Activated CD4-positive, alpha-beta T cell treated with anti-CD3 and anti-CD28 coated beads, Interleukin-2, Interleukin-6, amounts not matched to agents 100 ng/mL and 50 ng/mL, durations not matched to agents 16 hours and 8 hours (primary cell): ENCODE measurements at regions not wholly inside any gene's neighbourhood (a gene's known extent, or its start where the extent isn't known, plus 50 kb on each side); places are given as distances from the start of the nearest gene placed in this dataset.
"Not testable (repeated sequence)": the region's sequence is repeated elsewhere in the genome, so short reads cannot be mapped to it uniquely, and the experiment has no call there.

Source experiments
- DNase-seq: peaks from one replicate; pipeline ENCODE4 v3.0.0-alpha.2; 2020

DNA sequence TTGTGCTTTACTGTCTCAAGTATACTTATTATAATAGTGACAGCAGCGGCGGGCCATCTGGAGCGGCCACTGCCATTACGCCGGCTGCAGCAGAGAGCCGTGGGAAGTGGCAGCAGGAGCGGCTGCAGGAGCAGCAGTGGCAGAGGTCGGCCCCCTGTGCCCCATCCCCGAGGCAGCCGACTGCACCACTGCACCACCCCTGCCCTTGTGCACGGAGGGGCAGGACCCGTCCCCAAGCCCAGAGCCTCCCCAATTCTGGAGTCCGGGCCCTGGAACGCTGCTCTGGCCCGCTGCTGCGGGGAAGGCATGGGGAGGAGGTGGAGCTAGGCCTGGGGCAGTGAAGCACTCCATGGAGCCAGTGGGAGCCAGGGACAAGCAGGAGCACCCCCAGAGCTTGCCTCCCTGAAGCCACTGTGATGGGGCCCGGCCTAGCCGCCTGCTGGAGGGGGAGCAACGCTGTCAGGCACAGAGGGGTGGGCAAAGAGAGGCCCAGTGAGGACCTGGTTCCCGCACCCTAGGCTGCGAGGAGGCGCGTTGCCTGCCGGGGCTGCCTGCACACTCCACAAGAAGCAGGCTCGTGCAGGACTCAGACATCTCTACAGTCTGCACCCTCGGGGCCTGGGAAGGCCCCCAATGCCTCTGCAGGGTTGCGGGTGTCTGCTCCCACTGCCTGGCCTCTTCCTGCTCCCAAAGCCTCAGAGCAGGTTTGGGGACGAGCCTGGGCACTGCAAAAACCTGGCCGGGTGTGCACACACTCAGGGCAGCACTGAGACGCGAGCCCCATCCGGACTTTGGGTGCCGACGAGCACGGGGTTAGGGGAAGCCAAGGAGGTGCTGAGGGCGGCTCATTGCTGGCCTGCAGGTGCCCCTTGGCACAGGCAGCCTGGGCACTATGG, 74.2 kb upstream of the RASSF8 start:
- no peak for DNase-seq

DNA sequence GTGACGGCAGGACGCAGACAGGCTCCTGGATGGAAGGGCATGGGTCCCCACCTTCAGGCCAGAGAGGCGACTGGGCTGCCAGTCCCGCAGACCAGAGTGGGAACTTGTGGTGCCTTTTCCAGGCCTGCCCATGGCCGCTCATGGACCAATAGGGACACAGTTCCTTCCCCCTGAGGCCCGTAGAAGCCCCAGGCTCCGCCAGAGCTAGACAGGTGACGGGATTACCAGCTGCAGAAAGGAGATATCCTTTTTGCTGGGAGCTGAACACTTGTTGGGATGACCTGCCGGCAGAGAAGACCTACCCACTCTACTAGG, 73.6 kb upstream of the RASSF8 start:
- DNase-seq = no peak

DNA sequence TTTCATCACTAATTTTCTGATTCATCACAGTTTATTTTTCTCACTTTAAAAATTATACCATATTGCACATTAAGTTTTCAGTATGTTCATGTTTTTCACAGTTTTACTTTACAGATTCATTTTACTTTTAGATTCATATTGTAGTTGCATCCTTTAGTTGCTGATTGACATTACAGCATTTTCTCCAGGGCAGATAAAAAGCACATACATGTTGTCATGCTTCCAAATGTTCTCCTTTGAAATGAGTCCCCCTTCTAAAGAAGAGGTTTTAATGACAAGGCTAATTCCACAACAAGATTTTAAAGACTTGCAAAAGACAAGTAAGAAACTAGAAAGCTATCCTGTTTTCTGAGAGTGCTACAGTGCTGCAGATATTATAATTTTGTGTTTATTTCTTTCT, 72.1 kb upstream of the RASSF8 start:
- no peak for DNase-seq

DNA sequence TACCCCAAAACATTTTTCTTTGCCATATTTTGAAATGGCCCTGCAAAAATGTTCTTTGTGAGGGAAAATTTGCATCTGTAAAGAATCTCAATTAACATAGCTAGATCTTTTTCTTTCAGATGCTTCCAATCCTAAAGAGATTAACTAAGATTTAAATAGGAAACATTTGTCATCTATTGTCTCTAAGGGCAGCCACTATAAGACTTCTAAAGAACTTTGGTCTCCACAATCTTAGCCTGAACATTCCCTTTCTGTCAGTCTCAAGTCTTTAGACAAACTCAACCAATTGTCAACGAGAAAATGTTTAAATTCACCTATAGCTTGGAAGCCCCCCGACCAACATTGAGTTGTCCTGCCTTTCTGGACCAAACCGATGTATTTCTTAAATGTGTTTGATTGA, 71.1 kb upstream of the RASSF8 start:
- no peak for DNase-seq

DNA sequence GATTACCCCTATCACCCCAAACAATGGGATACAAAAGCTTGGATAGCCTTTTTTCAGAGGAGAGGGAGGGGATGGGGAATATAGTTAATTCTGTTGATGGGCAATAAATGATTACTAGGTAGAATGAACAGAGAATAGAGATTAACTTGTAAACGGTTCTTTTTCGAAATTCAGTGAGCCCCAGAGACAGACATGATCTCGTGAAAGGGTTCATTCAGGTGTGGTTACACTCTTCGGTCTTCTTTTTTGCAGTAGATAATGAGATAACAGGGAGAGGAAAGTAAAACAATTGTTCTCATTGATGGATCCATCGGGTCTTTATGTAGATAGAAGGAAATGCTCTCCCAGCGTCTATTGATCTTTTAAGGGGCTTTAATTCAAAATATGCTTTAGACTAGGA, 69.3 kb upstream of the RASSF8 start:
- DNase-seq = no peak

DNA sequence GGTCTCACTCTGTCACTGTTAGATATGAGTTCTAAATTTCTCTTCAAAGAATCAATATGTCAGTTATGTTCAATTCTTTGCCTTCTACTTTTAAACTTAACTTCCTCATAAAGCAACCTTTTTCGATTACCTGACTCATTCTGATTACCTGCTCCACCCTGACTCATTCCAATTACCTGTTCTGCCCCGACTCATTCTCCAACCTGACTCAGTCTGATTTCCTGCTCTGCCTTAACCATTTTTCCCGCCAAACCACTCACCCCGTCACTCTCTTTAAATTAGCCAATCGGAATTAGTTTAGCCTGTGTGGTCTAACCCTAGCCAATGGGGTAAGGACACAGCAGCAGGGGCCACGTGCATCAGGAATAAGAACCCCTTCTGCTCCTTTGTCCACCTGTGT, 67.4 kb upstream of the RASSF8 start:
- not testable (repeated sequence) for DNase-seq

DNA sequence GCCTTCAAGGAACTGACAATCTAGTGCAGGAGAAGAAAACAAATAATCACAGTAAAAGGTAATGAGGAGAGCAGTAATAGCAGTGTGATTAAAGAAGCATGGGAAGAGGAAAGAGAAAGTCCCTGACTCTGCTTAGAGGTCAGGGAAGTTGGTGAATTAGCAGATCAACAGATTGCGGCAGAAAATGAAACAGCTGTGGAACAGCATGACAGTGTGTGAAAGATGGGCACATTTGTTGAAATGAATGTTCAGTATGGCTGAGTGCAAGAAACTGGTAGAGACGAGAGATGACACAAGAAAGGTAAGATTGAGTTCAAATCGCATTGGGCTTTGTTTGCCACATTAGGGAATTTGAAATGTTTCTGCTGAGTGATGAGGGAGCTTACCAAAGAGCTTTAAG, 63.7 kb upstream of the RASSF8 start:
- DNase-seq = no peak

DNA sequence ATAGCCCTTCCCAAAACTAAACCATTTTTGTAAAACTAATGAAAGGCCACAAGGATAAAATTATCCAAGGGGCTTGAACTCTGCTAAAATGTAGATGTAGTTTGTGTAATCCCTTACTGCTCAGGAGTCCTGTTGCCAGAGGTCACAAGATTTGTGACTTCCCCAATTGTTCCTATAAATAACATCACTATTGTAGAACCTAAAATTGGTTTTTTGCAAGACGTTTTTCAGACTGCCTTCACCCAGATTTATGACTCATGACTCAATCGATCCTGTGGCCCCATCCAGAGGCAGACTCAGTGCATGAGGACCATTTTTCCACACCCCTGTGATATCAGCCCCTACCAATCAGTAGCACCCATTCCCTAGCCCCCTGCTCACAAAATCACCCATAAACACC, 61.5 kb upstream of the RASSF8 start:
- no peak for DNase-seq

DNA sequence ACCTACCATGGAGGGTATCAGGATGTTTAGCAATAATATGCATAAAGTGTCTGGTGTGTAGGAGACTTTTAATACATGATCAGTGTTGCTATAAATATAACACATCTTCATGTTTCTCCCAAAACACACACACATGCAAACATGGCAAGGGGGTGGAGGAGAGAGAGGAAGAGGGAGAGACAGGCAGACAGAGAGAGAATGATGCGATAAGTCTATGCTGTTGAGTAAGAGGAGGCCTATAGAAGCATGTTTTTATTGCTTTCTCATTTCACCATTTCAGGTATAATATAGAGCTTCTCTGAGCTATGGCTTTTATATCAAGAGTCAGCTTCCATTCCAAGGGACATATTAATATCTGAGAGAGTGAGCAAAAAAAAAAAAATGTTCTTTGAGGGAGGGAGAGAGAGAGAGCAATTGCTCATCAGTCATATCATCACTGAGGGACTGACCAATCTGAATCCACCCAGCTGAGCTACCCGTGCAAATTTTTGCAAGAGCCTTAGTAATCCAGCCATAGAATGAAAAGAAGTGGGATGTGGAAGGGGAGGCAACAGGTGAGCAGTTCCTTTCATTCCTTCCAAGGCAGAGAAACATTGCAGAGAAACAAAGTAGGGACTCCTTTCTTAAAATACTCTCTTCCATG, 54.8 kb upstream of the RASSF8 start:
- DNase-seq = no peak

DNA sequence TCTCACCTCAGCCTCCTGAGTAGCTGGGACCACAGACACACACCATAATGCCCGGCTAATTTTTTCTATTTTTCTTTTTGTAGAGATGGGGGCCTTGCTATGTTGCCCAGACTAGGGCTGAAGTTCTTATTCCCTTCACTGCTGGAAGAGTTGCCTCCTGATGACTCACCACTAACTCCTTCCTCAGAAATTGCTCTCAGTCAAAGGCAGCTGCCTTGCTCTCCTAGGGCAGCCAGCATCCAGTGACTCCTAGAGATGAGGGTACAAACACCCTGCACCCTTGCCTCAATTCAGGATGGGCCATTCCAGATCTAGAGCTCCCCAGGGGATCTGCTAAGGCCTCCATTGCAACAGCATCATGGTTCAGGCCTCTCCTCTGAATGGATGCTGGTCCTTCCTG, 54.0 kb upstream of the RASSF8 start:
- no peak for DNase-seq

DNA sequence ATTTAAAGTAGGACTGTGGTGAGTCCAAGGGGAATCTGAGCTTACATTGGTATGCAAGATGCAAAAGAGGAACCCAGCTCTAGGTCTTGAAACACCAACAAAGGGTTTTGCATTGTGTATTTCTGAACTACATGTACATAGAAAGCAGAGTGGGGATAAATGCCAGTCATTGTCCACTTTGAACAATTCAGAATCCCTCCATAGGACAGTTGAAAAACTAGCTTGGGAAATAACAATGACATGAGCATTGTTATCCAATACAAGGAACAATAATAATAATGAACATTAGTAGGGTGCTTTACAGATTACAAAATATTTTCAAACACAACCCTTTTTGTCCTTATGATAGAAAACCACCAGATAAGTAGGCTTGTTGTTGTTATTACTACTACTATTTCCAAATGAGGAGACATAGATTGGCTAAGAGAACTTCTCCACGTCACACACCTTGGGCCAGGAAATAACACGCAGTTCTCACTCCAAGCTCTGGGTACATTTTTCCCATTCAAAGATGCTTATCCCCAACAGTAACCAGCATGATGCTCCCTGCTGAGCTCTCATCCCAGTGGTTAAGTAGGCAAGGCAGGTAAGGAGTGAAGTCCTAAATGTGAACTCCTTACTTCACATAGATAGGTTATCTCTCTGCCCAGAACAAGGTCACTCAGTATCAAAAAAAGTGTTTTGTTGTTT, 51.7 kb upstream of the RASSF8 start:
- no peak for DNase-seq
